A549 (cell line): ENCODE measurements at regions not wholly inside any gene's neighbourhood (a gene's known extent, or its start where the extent isn't known, plus 50 kb on each side); places are given as distances from the start of the nearest gene placed in this dataset.

Experiments used
- CEBPB ChIP-seq, 2 experiments: fragments of >200 bp in 1 of 2; sonication (Bioruptor Twin) in 1 of 2; formaldehyde crosslinking in 1 of 2; IDR thresholded peaks; 2 replicates each; pipeline ENCODE4 v1.6.1; 2012 to 2016
- CHD4 ChIP-seq: fragments of 200-600 bp; sonication (generic); IDR thresholded peaks from 2 replicates; pipeline ENCODE4 v1.6.1; 2016; ENCODE audit warnings: antibody characterized with exemption, mild to moderate bottlenecking, borderline replicate concordance
- FOSL2 ChIP-seq, 2 experiments: fragments of 450-650 bp in 1 of 2; fragments of >200 bp in 1 of 2; sonication (Bioruptor Twin) in 1 of 2; formaldehyde crosslinking; IDR thresholded peaks; 2 replicates each; pipeline versions ENCODE4 v1.5.0 to v1.6.1; 2016 to 2020; ENCODE audit warnings: mild to moderate bottlenecking in 1 of 2, moderate library complexity in 1 of 2
- JUNB ChIP-seq: fragments of >200 bp; sonication (Bioruptor Twin); formaldehyde crosslinking; IDR thresholded peaks from 2 replicates; pipeline ENCODE4 v1.6.1; 2016
- POLR2A ChIP-seq: IDR thresholded peaks from 2 replicates; pipeline ENCODE4 v1.6.1; 2012; ENCODE audit warnings: mild to moderate bottlenecking, low read length
- RCOR1 ChIP-seq: fragments of 150-350 bp; IDR thresholded peaks from 2 replicates; pipeline ENCODE4 v1.6.1; 2014; ENCODE audit warnings: antibody characterized with exemption, low read length, low read depth
- TF ChIP-seq, protein P1 (sequence below): IDR thresholded peaks from 2 replicates; pipeline ENCODE4 v1.6.1; 2012; ENCODE audit warnings: low read depth, borderline replicate concordance
- TF ChIP-seq, protein P2 (sequence below): fragments of >200 bp; sonication (Bioruptor Twin); formaldehyde crosslinking; IDR thresholded peaks from 3 replicates; pipeline ENCODE4 v1.5.1; 2016
- TF ChIP-seq, protein P3 (sequence below): fragments of 200-600 bp; sonication (generic); IDR thresholded peaks from 2 replicates; pipeline ENCODE4 v1.6.1; 2016; ENCODE audit warnings: antibody characterized with exemption, mild to moderate bottlenecking, moderate library complexity
- TF ChIP-seq, protein P4 (sequence below): fragments of 250-450 bp; sonication (Bioruptor Pico); IDR thresholded peaks from 2 replicates; pipeline ENCODE4 v1.5.0; 2020; ENCODE audit warnings: low read depth, mild to moderate bottlenecking, moderate library complexity
- TF ChIP-seq, protein P5 (sequence below): fragments of 450-650 bp; IDR thresholded peaks from 2 replicates; pipeline ENCODE4 v1.6.1; 2014; ENCODE audit warnings: antibody characterized with exemption
- TF ChIP-seq, protein P6 (sequence below): fragments of 250-450 bp; sonication (Bioruptor Pico); IDR thresholded peaks from 2 replicates; pipeline ENCODE4 v1.5.0; 2021; ENCODE audit warnings: mild to moderate bottlenecking, moderate library complexity, borderline replicate concordance

DNA sequence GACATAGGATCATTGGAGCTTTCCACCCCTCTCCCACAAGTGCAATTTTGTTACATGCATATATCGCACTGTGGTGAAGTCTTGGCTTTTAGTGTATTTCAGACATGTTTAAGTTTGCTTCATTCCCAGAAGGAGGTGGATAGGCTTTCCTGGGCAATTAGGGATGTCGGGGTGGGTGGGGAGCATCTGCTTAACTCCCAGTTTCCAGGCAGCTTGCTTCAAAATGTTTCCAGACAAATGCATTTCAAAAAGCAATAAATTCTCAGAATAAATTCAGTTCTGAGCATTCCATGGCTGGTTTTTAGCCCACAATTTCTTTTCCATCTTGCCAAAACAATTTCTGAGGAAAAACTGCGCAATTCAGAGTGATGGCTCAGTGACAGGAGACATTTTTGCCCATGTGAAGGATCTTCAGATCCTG, 227.7 kb upstream of the ZPLD1 start:
- TF ChIP-seq, protein P1, sequence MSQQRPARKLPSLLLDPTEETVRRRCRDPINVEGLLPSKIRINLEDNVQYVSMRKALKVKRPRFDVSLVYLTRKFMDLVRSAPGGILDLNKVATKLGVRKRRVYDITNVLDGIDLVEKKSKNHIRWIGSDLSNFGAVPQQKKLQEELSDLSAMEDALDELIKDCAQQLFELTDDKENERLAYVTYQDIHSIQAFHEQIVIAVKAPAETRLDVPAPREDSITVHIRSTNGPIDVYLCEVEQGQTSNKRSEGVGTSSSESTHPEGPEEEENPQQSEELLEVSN = no peak
- TF ChIP-seq, protein P2, sequence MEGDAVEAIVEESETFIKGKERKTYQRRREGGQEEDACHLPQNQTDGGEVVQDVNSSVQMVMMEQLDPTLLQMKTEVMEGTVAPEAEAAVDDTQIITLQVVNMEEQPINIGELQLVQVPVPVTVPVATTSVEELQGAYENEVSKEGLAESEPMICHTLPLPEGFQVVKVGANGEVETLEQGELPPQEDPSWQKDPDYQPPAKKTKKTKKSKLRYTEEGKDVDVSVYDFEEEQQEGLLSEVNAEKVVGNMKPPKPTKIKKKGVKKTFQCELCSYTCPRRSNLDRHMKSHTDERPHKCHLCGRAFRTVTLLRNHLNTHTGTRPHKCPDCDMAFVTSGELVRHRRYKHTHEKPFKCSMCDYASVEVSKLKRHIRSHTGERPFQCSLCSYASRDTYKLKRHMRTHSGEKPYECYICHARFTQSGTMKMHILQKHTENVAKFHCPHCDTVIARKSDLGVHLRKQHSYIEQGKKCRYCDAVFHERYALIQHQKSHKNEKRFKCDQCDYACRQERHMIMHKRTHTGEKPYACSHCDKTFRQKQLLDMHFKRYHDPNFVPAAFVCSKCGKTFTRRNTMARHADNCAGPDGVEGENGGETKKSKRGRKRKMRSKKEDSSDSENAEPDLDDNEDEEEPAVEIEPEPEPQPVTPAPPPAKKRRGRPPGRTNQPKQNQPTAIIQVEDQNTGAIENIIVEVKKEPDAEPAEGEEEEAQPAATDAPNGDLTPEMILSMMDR = no peak
- TF ChIP-seq FOSL2 (IDR thresholded peaks at IDR 0.05) = no peak
- TF ChIP-seq FOSL2 (CRISPR knock-in tag; IDR thresholded peaks at IDR 0.05) = no peak
- TF ChIP-seq POLR2A = no peak
- TF ChIP-seq, protein P3, sequence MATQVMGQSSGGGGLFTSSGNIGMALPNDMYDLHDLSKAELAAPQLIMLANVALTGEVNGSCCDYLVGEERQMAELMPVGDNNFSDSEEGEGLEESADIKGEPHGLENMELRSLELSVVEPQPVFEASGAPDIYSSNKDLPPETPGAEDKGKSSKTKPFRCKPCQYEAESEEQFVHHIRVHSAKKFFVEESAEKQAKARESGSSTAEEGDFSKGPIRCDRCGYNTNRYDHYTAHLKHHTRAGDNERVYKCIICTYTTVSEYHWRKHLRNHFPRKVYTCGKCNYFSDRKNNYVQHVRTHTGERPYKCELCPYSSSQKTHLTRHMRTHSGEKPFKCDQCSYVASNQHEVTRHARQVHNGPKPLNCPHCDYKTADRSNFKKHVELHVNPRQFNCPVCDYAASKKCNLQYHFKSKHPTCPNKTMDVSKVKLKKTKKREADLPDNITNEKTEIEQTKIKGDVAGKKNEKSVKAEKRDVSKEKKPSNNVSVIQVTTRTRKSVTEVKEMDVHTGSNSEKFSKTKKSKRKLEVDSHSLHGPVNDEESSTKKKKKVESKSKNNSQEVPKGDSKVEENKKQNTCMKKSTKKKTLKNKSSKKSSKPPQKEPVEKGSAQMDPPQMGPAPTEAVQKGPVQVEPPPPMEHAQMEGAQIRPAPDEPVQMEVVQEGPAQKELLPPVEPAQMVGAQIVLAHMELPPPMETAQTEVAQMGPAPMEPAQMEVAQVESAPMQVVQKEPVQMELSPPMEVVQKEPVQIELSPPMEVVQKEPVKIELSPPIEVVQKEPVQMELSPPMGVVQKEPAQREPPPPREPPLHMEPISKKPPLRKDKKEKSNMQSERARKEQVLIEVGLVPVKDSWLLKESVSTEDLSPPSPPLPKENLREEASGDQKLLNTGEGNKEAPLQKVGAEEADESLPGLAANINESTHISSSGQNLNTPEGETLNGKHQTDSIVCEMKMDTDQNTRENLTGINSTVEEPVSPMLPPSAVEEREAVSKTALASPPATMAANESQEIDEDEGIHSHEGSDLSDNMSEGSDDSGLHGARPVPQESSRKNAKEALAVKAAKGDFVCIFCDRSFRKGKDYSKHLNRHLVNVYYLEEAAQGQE = no peak
- TF ChIP-seq, protein P4, sequence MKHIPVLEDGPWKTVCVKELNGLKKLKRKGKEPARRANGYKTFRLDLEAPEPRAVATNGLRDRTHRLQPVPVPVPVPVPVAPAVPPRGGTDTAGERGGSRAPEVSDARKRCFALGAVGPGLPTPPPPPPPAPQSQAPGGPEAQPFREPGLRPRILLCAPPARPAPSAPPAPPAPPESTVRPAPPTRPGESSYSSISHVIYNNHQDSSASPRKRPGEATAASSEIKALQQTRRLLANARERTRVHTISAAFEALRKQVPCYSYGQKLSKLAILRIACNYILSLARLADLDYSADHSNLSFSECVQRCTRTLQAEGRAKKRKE (CRISPR knock-in tag) = no peak
- TF ChIP-seq CHD4 = no peak
- no peak for TF ChIP-seq JUNB
- TF ChIP-seq RCOR1 = no peak
- TF ChIP-seq, protein P5, sequence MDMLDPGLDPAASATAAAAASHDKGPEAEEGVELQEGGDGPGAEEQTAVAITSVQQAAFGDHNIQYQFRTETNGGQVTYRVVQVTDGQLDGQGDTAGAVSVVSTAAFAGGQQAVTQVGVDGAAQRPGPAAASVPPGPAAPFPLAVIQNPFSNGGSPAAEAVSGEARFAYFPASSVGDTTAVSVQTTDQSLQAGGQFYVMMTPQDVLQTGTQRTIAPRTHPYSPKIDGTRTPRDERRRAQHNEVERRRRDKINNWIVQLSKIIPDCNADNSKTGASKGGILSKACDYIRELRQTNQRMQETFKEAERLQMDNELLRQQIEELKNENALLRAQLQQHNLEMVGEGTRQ = no peak
- TF ChIP-seq, protein P6, sequence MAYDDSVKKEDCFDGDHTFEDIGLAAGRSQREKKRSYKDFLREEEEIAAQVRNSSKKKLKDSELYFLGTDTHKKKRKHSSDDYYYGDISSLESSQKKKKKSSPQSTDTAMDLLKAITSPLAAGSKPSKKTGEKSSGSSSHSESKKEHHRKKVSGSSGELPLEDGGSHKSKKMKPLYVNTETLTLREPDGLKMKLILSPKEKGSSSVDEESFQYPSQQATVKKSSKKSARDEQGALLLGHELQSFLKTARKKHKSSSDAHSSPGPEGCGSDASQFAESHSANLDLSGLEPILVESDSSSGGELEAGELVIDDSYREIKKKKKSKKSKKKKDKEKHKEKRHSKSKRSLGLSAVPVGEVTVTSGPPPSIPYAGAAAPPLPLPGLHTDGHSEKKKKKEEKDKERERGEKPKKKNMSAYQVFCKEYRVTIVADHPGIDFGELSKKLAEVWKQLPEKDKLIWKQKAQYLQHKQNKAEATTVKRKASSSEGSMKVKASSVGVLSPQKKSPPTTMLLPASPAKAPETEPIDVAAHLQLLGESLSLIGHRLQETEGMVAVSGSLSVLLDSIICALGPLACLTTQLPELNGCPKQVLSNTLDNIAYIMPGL (CRISPR knock-in tag) = no peak
- TF ChIP-seq CEBPB (IDR thresholded peaks at IDR 0.05) = no peak
